Peyer's patch (tissue), 4 donors: ENCODE measurements at regions not wholly inside any gene's neighbourhood (a gene's known extent, or its start where the extent isn't known, plus 50 kb on each side); places are given as distances from the start of the nearest gene placed in this dataset.
"Not testable (repeated sequence)": the region's sequence is repeated elsewhere in the genome, so short reads cannot be mapped to it uniquely, and the experiment has no call there.

ENCODE experiments used
- DNase-seq, 3 donors: peaks; one replicate each; pipeline ENCODE4 v3.0.0-alpha.2; 2017 to 2019
- H3K27ac ChIP-seq, 4 donors: fragments of 200-600 bp; sonication (generic); one replicate each; pipeline ENCODE4 v1.5.1; 2016 to 2019
- H3K27me3 ChIP-seq, 2 donors: fragments of 200-600 bp; sonication (generic); one replicate each; pipeline ENCODE4 v1.5.1; 2019
- H3K36me3 ChIP-seq, 3 donors: fragments of 200-600 bp; sonication (generic); one replicate each; pipeline ENCODE4 v1.5.1; 2016 to 2019
- H3K4me1 ChIP-seq, 4 donors: fragments of 200-600 bp; sonication (generic); one replicate each; pipeline ENCODE4 v1.5.1; 2016 to 2019
- H3K4me3 ChIP-seq, 4 donors: fragments of 200-600 bp; sonication (generic); 1 replicate in 3 of 4; 2 replicates in 1 of 4; pipeline ENCODE4 v1.5.1; 2016 to 2019; ENCODE audit warnings: mild to moderate bottlenecking in 1 of 4
- H3K9me3 ChIP-seq, 4 donors: fragments of 200-600 bp; sonication (generic); one replicate each; pipeline ENCODE4 v1.5.1; 2016 to 2019; ENCODE audit warnings: mild to moderate bottlenecking in 1 of 4
- CTCF ChIP-seq, 6 experiments: fragments of 450-650 bp in 4 of 6; fragments of 200-600 bp in 2 of 6; sonication (generic) in 1 of 6; IDR thresholded peaks; one replicate each; pipeline ENCODE4 v1.5.1; 2017 to 2019; ENCODE audit warnings: antibody characterized with exemption in 6 of 6, mild to moderate bottlenecking in 3 of 6, moderate library complexity in 1 of 6
- POLR2A ChIP-seq, 2 donors: fragments of 450-650 bp; IDR thresholded peaks; one replicate each; pipeline ENCODE4 v1.5.1; 2017; ENCODE audit warnings: antibody characterized with exemption in 2 of 2, mild to moderate bottlenecking in 2 of 2, moderate library complexity in 2 of 2

GRCh38 chr7:69426705-69427104 is 171.6 kb upstream of the AUTS2 start:
- H3K27ac ChIP-seq: no peak overlapping the region
- H3K27me3 ChIP-seq: no peaks in the 10 kb centered on the region
- H3K4me1 ChIP-seq: peaks cover 0 to 6% (median 0%) of the 10 kb centered on the region in 4 donors
- H3K4me3 ChIP-seq: no peak overlapping the region
- no peak for DNase-seq
- TF ChIP-seq CTCF (IDR thresholded peaks at IDR 0.05) (no peak), POLR2A (IDR thresholded peaks at IDR 0.05) (no peak)
- no peaks in the 10 kb centered on the region for H3K36me3 ChIP-seq
- H3K9me3 ChIP-seq: no peaks in the 10 kb centered on the region

DNA sequence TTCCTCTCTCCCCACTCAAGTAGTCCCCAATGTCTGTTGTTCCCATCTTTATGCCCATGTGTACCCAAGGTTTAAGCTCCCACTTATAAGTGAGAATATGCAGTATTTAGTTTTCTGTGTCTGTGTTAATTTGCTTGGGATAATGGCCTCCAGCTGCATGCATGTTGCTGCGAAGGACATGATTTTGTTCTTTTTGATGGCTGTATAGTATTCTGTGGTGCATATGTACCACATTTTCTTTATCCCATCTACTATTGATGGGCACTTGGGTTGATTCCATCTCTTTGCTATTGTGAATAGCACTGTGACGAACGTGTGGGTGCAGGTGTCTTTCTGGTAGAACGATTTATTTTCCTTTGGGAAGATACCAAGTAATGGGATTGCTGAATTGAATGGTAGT is 170.2 kb upstream of the AUTS2 start:
- H3K4me1 ChIP-seq: peaks cover 0 to 6% (median 0%) of the 10 kb centered on the region in 4 donors
- no peak overlapping the region for H3K27ac ChIP-seq
- no peaks in the 10 kb centered on the region for H3K9me3 ChIP-seq
- H3K27me3 ChIP-seq: no peaks in the 10 kb centered on the region
- TF ChIP-seq CTCF (IDR thresholded peaks at IDR 0.05): no peak
- TF ChIP-seq POLR2A (IDR thresholded peaks at IDR 0.05): no peak
- no peak for DNase-seq
- no peaks in the 10 kb centered on the region for H3K36me3 ChIP-seq
- H3K4me3 ChIP-seq: no peak overlapping the region

- Histone ChIP-seq H3K9me3 (no peaks in the 10 kb centered on the region), H3K27ac (peak overlapping the region in 1 of 4 donors; percentile 23), H3K27me3 (no peaks in the 10 kb centered on the region), H3K4me3 (no peak overlapping the region), H3K36me3 (no peaks in the 10 kb centered on the region), H3K4me1 (peaks cover 0 to 6% (median 0%) of the 10 kb centered on the region in 4 donors)
- DNase-seq: peak in 2 of 3 donors; percentile 46 to 51
- TF ChIP-seq CTCF (IDR thresholded peaks at IDR 0.05) (no peak), POLR2A (IDR thresholded peaks at IDR 0.05) (no peak)
These were observed 168.3 kb upstream of the AUTS2 start for GRCh38 chr7:69429911-69430383.

DNA sequence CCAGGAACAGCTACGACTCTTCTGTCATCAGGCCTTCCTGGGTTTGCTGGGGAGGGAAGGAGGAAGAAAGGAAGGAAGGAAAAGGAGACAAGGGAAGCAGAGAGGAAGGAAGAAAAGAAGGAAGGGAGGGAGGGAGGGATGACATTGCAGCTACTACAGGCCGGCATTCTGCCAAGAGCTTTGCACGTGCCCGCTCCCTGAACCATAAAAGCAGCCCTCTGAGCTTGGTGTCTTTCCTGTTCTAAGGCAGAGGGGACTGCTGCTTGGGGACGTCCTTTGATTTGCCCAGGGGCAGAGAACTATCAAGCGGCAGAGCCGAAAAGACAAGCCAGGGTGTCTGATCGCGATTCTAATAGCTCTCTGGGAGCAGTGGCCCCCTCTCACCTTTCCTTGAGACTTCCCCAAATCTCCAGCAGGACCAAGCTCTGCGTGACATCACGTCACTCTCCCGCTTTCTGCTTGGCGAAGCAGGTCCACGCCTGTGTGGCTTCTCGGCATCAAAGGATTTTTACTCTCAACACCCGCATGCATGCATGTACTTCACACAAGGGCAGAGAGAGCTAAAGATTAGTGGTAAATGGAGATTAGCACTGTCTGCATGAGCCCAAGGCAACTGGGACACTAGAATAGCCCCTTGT is 167.8 kb upstream of the AUTS2 start:
- TF ChIP-seq POLR2A (IDR thresholded peaks at IDR 0.05) (no peak), CTCF (IDR thresholded peaks at IDR 0.05) (no peak)
- Histone ChIP-seq H3K27me3 (no peaks in the 10 kb centered on the region), H3K27ac (peak overlapping the region in 1 of 4 donors; percentile 23), H3K36me3 (no peaks in the 10 kb centered on the region), H3K9me3 (no peaks in the 10 kb centered on the region), H3K4me1 (peaks cover 0 to 6% (median 0%) of the 10 kb centered on the region in 4 donors), H3K4me3 (no peak overlapping the region)
- peak in 1 of 3 donors; percentile 48 for DNase-seq

DNA sequence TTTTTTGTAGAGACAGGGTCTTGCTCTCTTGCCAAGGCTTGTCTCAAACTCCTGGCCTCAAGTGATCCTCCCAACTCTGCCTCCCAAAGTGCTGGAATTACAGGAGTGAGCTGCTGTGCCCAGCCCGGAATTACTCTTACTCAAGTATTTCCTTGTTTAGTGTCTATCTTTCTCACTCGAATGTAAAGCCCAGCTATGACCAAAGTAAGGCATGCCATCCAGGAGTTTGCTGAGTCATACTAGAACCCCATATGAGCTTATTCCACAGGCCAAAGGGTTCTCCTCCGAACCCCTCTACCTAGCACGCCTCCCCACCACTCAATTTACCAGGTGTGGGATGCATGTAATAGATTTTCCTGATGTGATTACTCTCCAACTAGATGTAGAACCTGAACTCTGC is 166.6 kb upstream of the AUTS2 start:
- Histone ChIP-seq H3K36me3 (no peaks in the 10 kb centered on the region), H3K4me1 (peaks cover 0 to 6% (median 0%) of the 10 kb centered on the region in 4 donors), H3K27me3 (no peaks in the 10 kb centered on the region), H3K27ac (no peak overlapping the region), H3K4me3 (no peak overlapping the region), H3K9me3 (no peaks in the 10 kb centered on the region)
- TF ChIP-seq POLR2A (IDR thresholded peaks at IDR 0.05) (no peak), CTCF (IDR thresholded peaks at IDR 0.05) (no peak)
- DNase-seq: no peak

DNA sequence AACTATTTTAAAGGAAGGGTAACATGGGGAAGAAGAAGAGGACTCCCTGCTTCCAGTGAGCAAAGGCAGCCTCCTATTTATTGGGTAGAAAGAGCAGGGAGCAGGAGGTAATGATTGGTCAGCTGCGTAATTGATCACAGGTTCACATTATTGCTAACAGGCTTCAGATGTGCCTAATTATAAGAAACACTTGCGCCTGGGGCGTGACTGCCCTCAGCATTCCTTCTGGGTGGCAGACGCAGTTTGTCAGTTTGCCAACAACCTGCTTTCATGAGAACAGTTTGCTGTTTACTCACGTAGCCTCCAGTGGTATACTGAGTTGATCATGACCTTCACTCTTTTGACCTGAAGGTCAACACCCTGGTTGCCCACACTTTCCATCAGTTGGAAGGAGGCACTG is 166.0 kb upstream of the AUTS2 start:
- not testable (repeated sequence) for DNase-seq, H3K36me3 ChIP-seq, H3K9me3 ChIP-seq, H3K4me3 ChIP-seq, H3K27me3 ChIP-seq, H3K27ac ChIP-seq, H3K4me1 ChIP-seq
